ENCODE measurements at regions not wholly inside any gene's neighbourhood (a gene's known extent, or its start where the extent isn't known, plus 50 kb on each side); places are given as distances from the start of the nearest gene placed in this dataset.

- TF ChIP-seq ZNF239 (tag by site-specific recombination; IDR thresholded peaks at IDR 0.05) = no peak
- TF ChIP-seq KLF10 (tag by site-specific recombination; IDR thresholded peaks at IDR 0.05) = no peak
- no peak for TF ChIP-seq ZNF624 (tag by site-specific recombination; IDR thresholded peaks at IDR 0.05)
- TF ChIP-seq ZNF501 (tag by site-specific recombination; IDR thresholded peaks at IDR 0.05) = no peak
- TF ChIP-seq ZNF600 (tag by site-specific recombination; IDR thresholded peaks at IDR 0.05) = peak; percentile 82
- TF ChIP-seq ZNF266 (tag by site-specific recombination; IDR thresholded peaks at IDR 0.05; ENCODE audit: low read depth) = no peak
- TF ChIP-seq SCRT1 (tag by site-specific recombination; IDR thresholded peaks at IDR 0.05; ENCODE audit: borderline replicate concordance) = no peak
- TF ChIP-seq ZNF2 (tag by site-specific recombination; IDR thresholded peaks at IDR 0.05) = 0 out of 2 replicates have a peak, but pooled peaks have one; percentile 45
- no peak for TF ChIP-seq ZFP41 (tag by site-specific recombination; IDR thresholded peaks at IDR 0.05; ENCODE audit: borderline replicate concordance)
Measured at GRCh38 chr17:77365584-77366186, 224.9 kb downstream of the SEC14L1 start (continued).

- no peaks in the 10 kb centered on the region for H3K36me3 ChIP-seq (ENCODE audit: control insufficient read depth in 2 of 2, insufficient read depth in 1 of 2, low read length in 2 of 2)
- no peaks in the 10 kb centered on the region for H3K9me3 ChIP-seq (ENCODE audit: control insufficient read depth, insufficient read depth, low read depth, low read length)
- peaks cover 15% of the 10 kb centered on the region for H3K4me1 ChIP-seq (ENCODE audit: control insufficient read depth, insufficient read depth, low read length)
- H3K27ac ChIP-seq (ENCODE audit: extremely low read depth, low read depth, low read length) = no peak overlapping the region; the same call in 1 of the 2 replicates
- no peak overlapping the region for H3K4me3 ChIP-seq (ENCODE audit: low read depth, low read length)
- ChIA-PET POLR2A (no interaction called here), CTCF (interaction anchor here (0.5 to 1.2 kb wide), 7 partner anchors 8 to 278 kb away, joined by 3 to 7 read pairs (median 3); no protein-coding TSS in a partner anchor)
- TF ChIP-seq ZNF37A (tag by site-specific recombination; IDR thresholded peaks at IDR 0.05) (no peak), ZBTB20 (tag by site-specific recombination; IDR thresholded peaks at IDR 0.05) (peak; percentile 77), ZXDB (tag by site-specific recombination; IDR thresholded peaks at IDR 0.05) (no peak), ZNF776 (tag by site-specific recombination; IDR thresholded peaks at IDR 0.05; ENCODE audit: borderline replicate concordance) (no peak)
Measured at GRCh38 chr17:77366206-77366557, 225.4 kb downstream of the SEC14L1 start.

GRCh38 chr17:77366558-77367245 lies 225.9 kb downstream of the SEC14L1 start:
- TF ChIP-seq KLF1 (tag by site-specific recombination; IDR thresholded peaks at IDR 0.05) = peak; percentile 24; the same call in 1 of the 2 replicates
- TF ChIP-seq GLIS1 (tag by site-specific recombination; IDR thresholded peaks at IDR 0.05) = peak; percentile 82
- TF ChIP-seq IKZF3 (tag by site-specific recombination; IDR thresholded peaks at IDR 0.05) = peak; percentile 5; the same call in 1 of the 2 replicates
- no peak for TF ChIP-seq WT1 (tag by site-specific recombination; IDR thresholded peaks at IDR 0.05)
- peak; percentile 50 for TF ChIP-seq ZBTB20 (tag by site-specific recombination; IDR thresholded peaks at IDR 0.05)
- TF ChIP-seq ZNF169 (tag by site-specific recombination; IDR thresholded peaks at IDR 0.05) = no peak
- no peak for TF ChIP-seq ZNF239 (tag by site-specific recombination; IDR thresholded peaks at IDR 0.05)
- TF ChIP-seq ZIC2 (tag by site-specific recombination; IDR thresholded peaks at IDR 0.05) = peak; percentile 52
- ChIA-PET POLR2A (no interaction called here), CTCF (interaction anchor here (0.6 to 1.2 kb wide), 6 partner anchors 8 to 278 kb away, joined by 3 to 7 read pairs (median 3); no protein-coding TSS in a partner anchor)
- Histone ChIP-seq H3K4me1 (ENCODE audit: control insufficient read depth, insufficient read depth, low read length) (peaks cover 15% of the 10 kb centered on the region), H3K36me3 (ENCODE audit: control insufficient read depth in 2 of 2, insufficient read depth in 1 of 2, low read length in 2 of 2) (no peaks in the 10 kb centered on the region), H3K9me3 (ENCODE audit: control insufficient read depth, insufficient read depth, low read depth, low read length) (no peaks in the 10 kb centered on the region), H3K4me3 (ENCODE audit: low read depth, low read length) (no peak overlapping the region), H3K27ac (ENCODE audit: extremely low read depth, low read depth, low read length) (no peak overlapping the region)

GRCh38 chr17:77369544-77369971 lies 228.8 kb downstream of the SEC14L1 start:
- Histone ChIP-seq H3K9me3 (ENCODE audit: control insufficient read depth, insufficient read depth, low read depth, low read length) (no peaks in the 10 kb centered on the region), H3K27ac (ENCODE audit: extremely low read depth, low read depth, low read length) (no peak overlapping the region), H3K36me3 (ENCODE audit: control insufficient read depth in 2 of 2, insufficient read depth in 1 of 2, low read length in 2 of 2) (no peaks in the 10 kb centered on the region), H3K4me1 (ENCODE audit: control insufficient read depth, insufficient read depth, low read length) (peaks cover 22% of the 10 kb centered on the region), H3K4me3 (ENCODE audit: low read depth, low read length) (no peak overlapping the region)
- POLR2A ChIA-PET = interaction anchor here (0.6 kb wide), 2 partner anchors 40 to 45 kb away, joined by 3 to 4 read pairs; no protein-coding TSS in a partner anchor
- CTCF ChIA-PET = interaction anchor here (1.1 kb wide), 1 partner anchor 39 kb away, joined by 3 read pairs; no protein-coding TSS in a partner anchor
- TF ChIP-seq ZNF274 (IDR thresholded peaks at IDR 0.05; ENCODE audit: low read length) = no peak
- no peak for TF ChIP-seq ZNF274 (tag by site-specific recombination; IDR thresholded peaks at IDR 0.05; ENCODE audit: borderline replicate concordance)
- no peak for TF ChIP-seq RBAK (tag by site-specific recombination; IDR thresholded peaks at IDR 0.05)
- no peak for TF ChIP-seq ZNF513 (tag by site-specific recombination; IDR thresholded peaks at IDR 0.05)
